Peyer's patch (tissue), 4 donors: ENCODE measurements at regions not wholly inside any gene's neighbourhood (a gene's known extent, or its start where the extent isn't known, plus 50 kb on each side); places are given as distances from the start of the nearest gene placed in this dataset.

Experiments
- CTCF ChIP-seq, 6 experiments: fragments of 450-650 bp in 4 of 6; fragments of 200-600 bp in 2 of 6; sonication (generic) in 1 of 6; IDR thresholded peaks; one replicate each; pipeline ENCODE4 v1.5.1; 2017 to 2019; ENCODE audit warnings: antibody characterized with exemption in 6 of 6, mild to moderate bottlenecking in 3 of 6, moderate library complexity in 1 of 6
- POLR2A ChIP-seq, 2 donors: fragments of 450-650 bp; IDR thresholded peaks; one replicate each; pipeline ENCODE4 v1.5.1; 2017; ENCODE audit warnings: antibody characterized with exemption in 2 of 2, mild to moderate bottlenecking in 2 of 2, moderate library complexity in 2 of 2

GRCh38 chr4:18881556-18881955 lies 860.0 kb upstream of the LCORL start:
- TF ChIP-seq CTCF (IDR thresholded peaks at IDR 0.05) (no peak), POLR2A (IDR thresholded peaks at IDR 0.05) (no peak)
